Stimulated activated CD4-positive, alpha-beta T cell treated with anti-CD3 and anti-CD28 coated beads, Interleukin-1b, Interleukin-23, amount 100 ng/mL, for 4 hours (primary cell): ENCODE measurements at regions not wholly inside any gene's neighbourhood (a gene's known extent, or its start where the extent isn't known, plus 50 kb on each side); places are given as distances from the start of the nearest gene placed in this dataset.

Experiments used
- DNase-seq, 2 donors: peaks; one replicate each; pipeline ENCODE4 v3.0.0-alpha.2; 2020; ENCODE audit warnings: low read depth in 2 of 2

DNA sequence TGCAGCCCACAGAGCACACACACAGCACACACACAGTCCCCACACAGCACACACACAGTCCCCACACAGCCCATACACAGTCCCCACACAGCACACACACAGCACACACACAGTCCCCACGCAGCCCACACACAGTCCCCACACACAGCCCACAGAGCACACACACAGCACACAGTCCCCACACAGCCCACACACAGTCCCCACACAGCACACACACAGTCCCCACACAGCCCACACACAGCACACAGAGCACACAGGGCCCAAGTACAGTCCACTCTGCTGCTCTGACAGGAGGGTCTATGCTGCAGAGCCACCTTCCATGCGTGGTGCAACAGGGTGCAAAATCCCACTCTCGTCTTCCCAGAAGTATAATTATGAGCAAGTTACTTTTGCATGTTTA lies 240.5 kb upstream of the SALL3 start:
- DNase-seq: no peak

GRCh38 chr18:78739882-78740677 lies 239.5 kb upstream of the SALL3 start:
- no peak for DNase-seq

GRCh38 chr18:78740876-78741275 lies 238.7 kb upstream of the SALL3 start:
- DNase-seq: no peak

DNA sequence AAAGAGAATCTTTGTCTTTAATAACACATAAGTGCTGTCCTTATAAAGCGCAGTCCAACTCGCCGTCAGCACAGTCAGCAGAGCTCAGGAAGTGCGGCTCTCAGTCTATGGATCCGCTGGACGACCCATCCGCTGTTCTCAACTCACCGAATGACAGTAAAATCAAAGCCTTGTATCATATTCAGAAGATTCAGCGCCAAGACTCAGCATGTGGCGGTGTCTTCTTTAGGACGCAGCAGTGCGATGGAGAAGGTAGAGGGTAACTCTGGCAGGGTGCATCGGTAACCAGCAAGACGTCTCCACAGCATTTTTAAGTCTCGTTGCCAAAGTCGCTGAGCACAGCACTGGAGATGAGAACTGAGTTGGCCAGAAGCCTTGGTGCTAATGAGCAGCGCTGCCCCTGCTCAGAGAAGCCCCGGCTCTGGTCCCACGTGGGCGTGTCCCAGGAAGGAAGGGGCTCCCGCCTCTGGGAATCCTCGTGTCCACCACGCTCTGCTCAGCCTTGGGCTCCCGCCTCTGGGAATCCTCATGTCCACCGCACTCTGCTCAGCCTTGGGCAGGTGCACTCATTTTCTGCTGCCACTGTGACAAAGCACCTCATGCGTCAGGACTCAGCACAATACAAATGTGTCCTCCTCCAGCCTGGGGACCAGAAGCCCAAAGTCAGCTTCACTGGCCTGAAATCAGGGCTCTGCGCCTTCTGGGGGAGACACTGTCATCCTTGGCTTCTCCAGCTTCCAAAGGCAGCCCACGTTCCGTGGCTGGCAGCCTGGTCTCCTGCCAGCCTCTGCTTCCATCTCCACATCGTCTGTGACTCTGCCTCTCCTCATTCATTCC lies 238.0 kb upstream of the SALL3 start:
- DNase-seq: no peak

GRCh38 chr18:78742218-78742745 lies 237.3 kb upstream of the SALL3 start:
- DNase-seq: no peak

GRCh38 chr18:78743078-78743477 lies 236.5 kb upstream of the SALL3 start:
- no peak for DNase-seq

DNA sequence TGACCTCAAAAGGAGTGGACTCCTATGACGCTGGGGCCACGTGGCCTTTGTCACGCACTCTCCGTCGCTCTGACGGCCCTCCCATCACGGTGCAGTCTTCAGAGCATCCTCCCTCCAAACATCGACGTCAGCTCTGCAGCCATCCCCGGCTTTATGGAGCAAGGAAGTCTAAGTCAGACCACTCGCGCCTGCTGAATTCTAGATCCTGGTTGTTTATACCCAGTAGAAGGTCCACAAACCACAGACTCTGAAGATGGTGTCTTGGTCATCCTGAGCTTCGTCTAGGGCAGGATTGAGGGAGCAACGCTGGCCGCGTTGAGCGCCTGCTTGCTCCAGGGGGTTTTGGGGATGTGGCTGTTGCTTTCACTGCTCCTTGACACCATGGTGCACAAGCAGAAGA lies 228.0 kb upstream of the SALL3 start:
- no peak for DNase-seq

DNA sequence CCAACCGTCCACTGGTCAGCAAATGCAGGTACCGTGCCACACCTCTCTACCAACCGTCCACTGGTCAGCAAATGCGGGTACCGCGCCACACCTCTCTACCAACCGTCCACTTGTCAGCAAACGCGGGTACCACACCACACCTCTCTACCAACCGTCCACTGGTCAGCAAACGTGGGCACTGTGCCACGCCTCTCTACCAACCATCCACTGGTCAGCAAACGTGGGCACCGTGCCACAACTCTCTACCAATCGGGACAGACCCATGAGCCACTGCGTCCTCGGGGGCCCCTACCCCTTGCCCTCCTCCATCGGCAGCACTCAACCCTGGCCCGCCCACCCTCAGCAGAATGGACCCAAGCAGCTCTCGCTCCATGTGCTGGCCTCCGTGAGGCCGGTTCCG lies 226.4 kb upstream of the SALL3 start:
- DNase-seq: no peak

GRCh38 chr18:78754311-78755043 lies 225.1 kb upstream of the SALL3 start:
- DNase-seq: no peak

- DNase-seq: no peak
Measured at GRCh38 chr18:78757014-78757413, 222.6 kb upstream of the SALL3 start.

- DNase-seq: no peak
Measured at GRCh38 chr18:78758496-78758895, 221.1 kb upstream of the SALL3 start.

DNA sequence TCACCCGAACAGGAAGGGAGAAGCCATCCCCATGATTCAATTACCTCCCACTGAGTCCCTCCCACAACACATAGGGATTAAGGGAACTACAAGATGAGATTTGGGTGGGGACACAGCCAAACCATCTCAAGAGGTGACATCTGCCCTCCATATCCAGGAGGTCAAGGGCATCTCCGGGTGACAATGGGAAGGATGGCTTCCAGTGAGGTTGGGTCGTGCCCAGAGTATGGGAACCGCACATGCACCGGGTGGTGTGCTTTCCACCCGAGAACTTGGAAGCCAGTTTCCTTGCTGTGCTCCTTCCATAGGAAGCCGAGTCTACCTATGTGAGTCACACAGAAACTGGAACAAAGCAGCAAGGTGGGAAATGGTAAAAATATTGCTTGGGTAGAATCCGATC lies 216.9 kb upstream of the SALL3 start:
- DNase-seq: no peak

DNA sequence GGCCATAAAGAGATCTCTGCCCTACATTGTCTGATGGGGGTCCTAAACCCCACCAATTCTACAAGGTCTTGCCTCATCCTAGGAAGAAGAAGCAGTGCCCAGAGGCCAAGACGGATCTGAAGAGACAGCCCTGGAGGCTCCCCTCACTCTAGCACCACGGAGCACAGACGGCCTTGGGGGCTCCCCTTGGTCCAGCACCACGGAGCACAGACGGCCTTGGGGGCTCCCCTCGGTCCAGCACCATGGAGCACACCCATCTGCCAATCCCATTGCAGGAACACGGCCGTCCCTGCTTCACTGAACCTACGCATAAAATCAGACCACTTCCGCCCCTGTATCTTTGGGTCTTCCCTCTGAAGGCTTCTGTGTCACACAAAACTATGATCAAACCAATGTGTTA lies 215.1 kb upstream of the SALL3 start:
- DNase-seq: no peak

DNA sequence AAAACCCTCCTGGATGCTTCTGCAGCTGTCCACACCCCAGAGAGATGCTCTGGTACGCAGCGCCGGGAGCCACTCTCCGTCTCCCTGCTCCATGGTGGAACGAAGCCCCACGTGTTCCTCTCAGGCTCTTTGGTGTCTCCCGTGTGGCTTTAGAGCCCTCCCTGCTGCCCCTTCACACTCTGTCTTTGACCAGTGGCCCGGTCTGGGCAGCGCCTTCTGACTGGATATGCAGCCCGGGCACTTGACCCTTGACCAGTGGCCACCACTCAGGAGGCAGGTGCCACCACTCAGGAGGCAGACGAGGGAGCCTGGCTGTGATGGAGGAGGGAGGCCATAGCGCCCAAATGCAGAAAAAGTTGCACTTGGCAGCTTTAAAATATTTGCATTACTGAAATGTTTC lies 214.5 kb upstream of the SALL3 start:
- no peak for DNase-seq

GRCh38 chr18:78765637-78766281 lies 213.9 kb upstream of the SALL3 start:
- DNase-seq: no peak

- DNase-seq: no peak
Measured at GRCh38 chr18:78766651-78767533, 212.7 kb upstream of the SALL3 start.

GRCh38 chr18:78767648-78768071 lies 212.0 kb upstream of the SALL3 start:
- DNase-seq: no peak

DNA sequence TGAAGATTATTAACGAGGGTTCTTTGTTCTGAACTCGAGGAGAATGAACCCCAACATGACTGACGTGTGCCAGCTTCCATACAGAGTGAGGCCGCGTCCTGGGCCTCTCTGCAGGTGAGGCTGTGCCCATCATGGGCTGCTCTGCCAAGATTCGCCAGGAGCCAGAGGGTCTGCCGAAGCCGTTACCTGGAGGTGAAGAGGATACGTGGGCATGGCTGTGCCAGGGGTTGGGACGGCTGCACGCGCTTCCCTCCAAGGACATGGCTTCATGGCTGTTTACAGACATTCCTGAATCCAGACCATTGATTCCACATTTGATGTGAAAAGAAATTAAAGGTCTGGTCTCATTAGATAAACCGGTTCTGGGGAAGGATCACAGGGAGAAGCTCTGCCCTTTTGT lies 211.4 kb upstream of the SALL3 start:
- no peak for DNase-seq

GRCh38 chr18:78768656-78769501 lies 210.7 kb upstream of the SALL3 start:
- no peak for DNase-seq
